ENCODE measurements at regions not wholly inside any gene's neighbourhood (a gene's known extent, or its start where the extent isn't known, plus 50 kb on each side); places are given as distances from the start of the nearest gene placed in this dataset.

- no peak for DNase-seq
- Histone ChIP-seq H3K27ac (no peak overlapping the region), H3K9me3 (no peaks in the 10 kb centered on the region), H3K27me3 (no peaks in the 10 kb centered on the region), H3K4me1 (no peaks in the 10 kb centered on the region), H3K36me3 (ENCODE audit: low read depth, missing control alignments) (no peaks in the 10 kb centered on the region), H3K4me3 (no peak overlapping the region)
- TF ChIP-seq POLR2A (IDR thresholded peaks at IDR 0.05), result no peak
- TF ChIP-seq CTCF (IDR thresholded peaks at IDR 0.05), result no peak
- intact Hi-C loops (cut with DNase I; ENCODE audit: low total_unique reads), result no loop called here
- 87 to 100% methylated on average over 1 of the region's 1 CpG for WGBS, 2 donors
These were observed 97.2 kb upstream of the GALNTL6 start for GRCh38 chr4:171715973-171716372.

- no peaks in the 10 kb centered on the region for H3K4me1 ChIP-seq
- intact Hi-C loops (cut with DNase I; ENCODE audit: low total_unique reads), result no loop called here
- H3K9me3 ChIP-seq, result no peaks in the 10 kb centered on the region
- no peak for TF ChIP-seq POLR2A (IDR thresholded peaks at IDR 0.05)
- H3K4me3 ChIP-seq, result no peak overlapping the region
- H3K36me3 ChIP-seq (ENCODE audit: low read depth, missing control alignments), result no peaks in the 10 kb centered on the region
- DNase-seq, result no peak
- no peak overlapping the region for H3K27ac ChIP-seq
- WGBS, 2 donors, result 85 to 96% methylated on average over 2 to 5 of the region's 5 CpGs
- H3K27me3 ChIP-seq, result no peaks in the 10 kb centered on the region
These were observed 98.3 kb upstream of the GALNTL6 start for GRCh38 chr4:171714791-171715454.

DNA sequence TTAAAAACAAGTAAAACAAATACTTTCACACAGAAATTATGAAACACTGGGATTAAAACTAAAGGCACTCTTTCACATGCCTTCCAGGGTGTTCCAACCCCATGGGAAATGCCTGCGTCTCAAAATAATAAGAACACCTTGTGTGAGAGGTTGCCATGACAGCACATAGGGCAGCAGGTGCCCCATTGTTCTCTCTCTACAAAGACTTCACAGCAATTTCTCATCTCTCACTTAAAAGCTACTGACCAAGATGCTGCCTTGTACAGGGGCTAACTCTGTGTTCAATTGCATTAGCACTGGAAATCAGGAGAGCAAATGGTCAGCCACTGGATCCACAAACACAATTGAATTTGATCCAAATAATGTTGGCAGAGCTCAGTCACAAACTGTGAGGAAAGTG lies 102.5 kb upstream of the GALNTL6 start:
- H3K4me3 ChIP-seq, result no peak overlapping the region
- H3K27ac ChIP-seq, result no peak overlapping the region
- no peaks in the 10 kb centered on the region for H3K27me3 ChIP-seq
- H3K4me1 ChIP-seq, result no peaks in the 10 kb centered on the region
- TF ChIP-seq POLR2A (IDR thresholded peaks at IDR 0.05), result no peak
- TF ChIP-seq CTCF (IDR thresholded peaks at IDR 0.05), result no peak
- H3K36me3 ChIP-seq (ENCODE audit: low read depth, missing control alignments), result no peaks in the 10 kb centered on the region
- H3K9me3 ChIP-seq, result no peaks in the 10 kb centered on the region
- DNase-seq, result no peak
- WGBS, 2 donors, result 72 to 89% methylated on average over 1 of the region's 1 CpG
- intact Hi-C loops (cut with DNase I; ENCODE audit: low total_unique reads), result no loop called here

DNA sequence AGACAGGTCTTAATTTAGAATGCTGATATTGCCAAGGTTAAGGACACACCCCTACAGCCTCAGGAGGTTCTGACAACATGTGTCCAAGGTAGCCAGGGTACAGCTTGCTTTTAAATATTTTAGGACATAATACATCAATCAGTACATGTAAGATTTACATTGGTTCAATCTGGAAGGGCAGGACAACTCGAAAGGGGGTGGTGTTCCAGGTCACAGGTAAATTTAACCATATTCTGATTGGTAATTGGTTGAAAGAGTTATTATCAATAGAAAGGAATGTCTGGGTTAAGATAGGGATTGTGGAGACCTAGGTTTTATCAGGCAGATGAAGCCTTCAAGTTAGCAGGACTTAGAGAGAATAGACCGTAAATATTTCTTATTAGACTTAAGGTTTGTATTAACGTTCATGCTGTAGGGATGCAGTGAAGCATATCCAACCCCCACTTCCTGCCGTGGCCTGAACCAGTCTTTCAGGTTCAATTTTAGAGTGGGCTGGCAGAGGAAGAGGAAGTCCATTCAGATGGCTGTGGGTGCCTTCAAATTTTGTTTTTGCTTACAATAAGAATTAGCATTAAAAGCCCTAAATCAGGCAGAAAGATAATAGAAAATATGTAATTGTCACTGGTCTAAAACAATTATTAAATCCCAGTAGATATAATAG lies 136.5 kb upstream of the GALNTL6 start:
- intact Hi-C loops (cut with DNase I; ENCODE audit: low total_unique reads), result no loop called here
- TF ChIP-seq POLR2A (IDR thresholded peaks at IDR 0.05) (no peak), CTCF (IDR thresholded peaks at IDR 0.05) (no peak)

GRCh38 chr4:171674781-171675180 lies 138.4 kb upstream of the GALNTL6 start:
- WGBS, 2 donors, result 73 to 81% methylated on average over 8 to 11 of the region's 11 CpGs
- H3K9me3 ChIP-seq, result no peaks in the 10 kb centered on the region
- intact Hi-C loops (cut with DNase I; ENCODE audit: low total_unique reads), result no loop called here

More for the DNA sequence above, 136.5 kb upstream of the GALNTL6 start:
- WGBS, 2 donors, result 39 to 48% methylated on average over 4 of the region's 4 CpGs
- no peak for DNase-seq
- Histone ChIP-seq H3K36me3 (ENCODE audit: low read depth, missing control alignments) (no peaks in the 10 kb centered on the region), H3K4me1 (no peaks in the 10 kb centered on the region), H3K27me3 (no peaks in the 10 kb centered on the region), H3K4me3 (no peak overlapping the region), H3K9me3 (no peaks in the 10 kb centered on the region), H3K27ac (no peak overlapping the region)

More at GRCh38 chr4:171674781-171675180, 138.4 kb upstream of the GALNTL6 start:
- no peak for TF ChIP-seq CTCF (IDR thresholded peaks at IDR 0.05)
- TF ChIP-seq POLR2A (IDR thresholded peaks at IDR 0.05), result no peak
- DNase-seq, result no peak
- Histone ChIP-seq H3K4me1 (no peaks in the 10 kb centered on the region), H3K36me3 (ENCODE audit: low read depth, missing control alignments) (no peaks in the 10 kb centered on the region), H3K27ac (no peak overlapping the region), H3K4me3 (no peak overlapping the region), H3K27me3 (no peaks in the 10 kb centered on the region)

Measured in testis (tissue), 2 donors.